Skeletal muscle satellite cell (primary cell): ENCODE measurements at regions not wholly inside any gene's neighbourhood (a gene's known extent, or its start where the extent isn't known, plus 50 kb on each side); places are given as distances from the start of the nearest gene placed in this dataset.
"Not testable (repeated sequence)": the region's sequence is repeated elsewhere in the genome, so short reads cannot be mapped to it uniquely, and the experiment has no call there.

Experiments used
- H3K27me3 ChIP-seq: 2 replicates; pipeline ENCODE4 v1.7.0; 2013; ENCODE audit warnings: low read length; ENCODE audit not compliant: control insufficient read depth, insufficient read depth
- H3K36me3 ChIP-seq: 2 replicates; pipeline ENCODE4 v1.7.0; 2013; ENCODE audit warnings: mild to moderate bottlenecking, control low read depth, low read length; ENCODE audit not compliant: insufficient read depth
- H3K4me1 ChIP-seq: 2 replicates; pipeline ENCODE4 v1.7.0; 2013; ENCODE audit warnings: low read length; ENCODE audit not compliant: control insufficient read depth, insufficient read depth
- H3K4me2 ChIP-seq: 2 replicates; pipeline ENCODE4 v1.7.0; 2013; ENCODE audit warnings: mild to moderate bottlenecking, low read length
- H3K4me3 ChIP-seq: 2 replicates; pipeline ENCODE4 v1.7.0; 2013; ENCODE audit warnings: low read length
- H3K9ac ChIP-seq: 2 replicates; pipeline ENCODE4 v1.7.0; 2013; ENCODE audit warnings: mild to moderate bottlenecking, low read depth, low read length, moderate library complexity
- H3K9me3 ChIP-seq: replicated peaks from 2 replicates; pipeline ENCODE4 v1.7.0; 2013; ENCODE audit warnings: mild to moderate bottlenecking, control low read depth, low read length

- H3K4me1 ChIP-seq, H3K9me3 ChIP-seq, H3K36me3 ChIP-seq, H3K27me3 ChIP-seq: not testable (repeated sequence)
- H3K4me3 ChIP-seq, result peak overlapping the region; percentile 98
- H3K9ac ChIP-seq, result peak overlapping the region; percentile 88
- peak overlapping the region; percentile 85 for H3K4me2 ChIP-seq
Observed at GRCh38 chr16:22436823-22437652, 62.6 kb upstream of the CDR2 start.

GRCh38 chr16:22436326-22436822, 62.0 kb upstream of the CDR2 start:
- H3K4me2 ChIP-seq, result peak overlapping the region; percentile 85
- H3K27me3 ChIP-seq, H3K4me1 ChIP-seq, H3K9me3 ChIP-seq, H3K36me3 ChIP-seq: not testable (repeated sequence)
- H3K9ac ChIP-seq, result peak overlapping the region; percentile 88
- H3K4me3 ChIP-seq, result peak overlapping the region; percentile 98

DNA sequence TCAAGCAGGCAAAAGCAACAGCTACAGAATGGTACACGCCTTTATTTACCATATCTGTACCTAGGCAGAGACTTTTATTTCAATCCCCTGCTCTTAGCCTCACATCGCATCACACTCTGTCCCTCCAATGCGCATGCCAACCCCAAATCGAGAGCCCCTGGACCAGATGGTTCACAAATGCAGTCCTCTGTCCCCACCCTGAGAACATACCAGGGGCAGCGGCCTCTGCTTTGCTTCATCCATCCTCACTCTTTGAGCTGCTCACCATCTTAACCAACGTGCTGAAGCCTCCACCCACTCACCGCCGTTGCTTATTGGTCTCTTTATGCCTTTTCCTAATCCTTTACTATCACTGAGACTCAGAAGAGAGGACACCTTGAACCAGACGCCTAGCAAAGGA, 56.9 kb upstream of the CDR2 start:
- not testable (repeated sequence) for H3K27me3 ChIP-seq, H3K4me1 ChIP-seq, H3K9ac ChIP-seq, H3K4me2 ChIP-seq, H3K4me3 ChIP-seq, H3K9me3 ChIP-seq
- peaks cover 11% of the 10 kb centered on the region for H3K36me3 ChIP-seq

- no peaks in the 10 kb centered on the region for H3K27me3 ChIP-seq
- H3K9me3 ChIP-seq, result no peaks in the 10 kb centered on the region
- H3K4me2 ChIP-seq, result no peak overlapping the region
- H3K9ac ChIP-seq, result no peak overlapping the region
- H3K36me3 ChIP-seq, result peaks cover 11% of the 10 kb centered on the region
- no peak overlapping the region for H3K4me3 ChIP-seq
- peaks cover 18% of the 10 kb centered on the region for H3K4me1 ChIP-seq
Observed at GRCh38 chr16:22428654-22429053, 54.2 kb upstream of the CDR2 start.

DNA sequence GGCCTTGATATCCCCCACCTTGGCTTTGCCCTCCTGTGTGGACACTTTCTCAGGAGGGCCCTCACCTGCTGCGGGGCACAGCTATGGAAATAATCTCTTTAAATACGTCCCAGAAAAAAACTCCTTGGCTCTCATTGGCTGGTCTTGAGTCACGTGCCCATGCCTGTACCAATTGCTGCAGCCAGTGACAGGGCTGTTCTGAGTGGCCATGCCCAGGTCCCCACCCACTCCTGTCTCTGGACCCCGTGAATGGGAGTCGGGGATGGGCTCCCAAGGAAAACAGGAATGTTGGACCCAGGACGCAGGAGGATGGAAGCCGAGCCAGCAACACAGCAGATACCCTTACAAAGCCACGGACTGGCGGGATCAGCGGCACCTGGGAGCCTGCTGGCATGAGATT, 53.1 kb upstream of the CDR2 start:
- H3K27me3 ChIP-seq, result no peaks in the 10 kb centered on the region
- no peak overlapping the region for H3K4me3 ChIP-seq
- H3K9ac ChIP-seq, result no peak overlapping the region
- H3K4me1 ChIP-seq, result peaks cover 18% of the 10 kb centered on the region
- no peak overlapping the region for H3K4me2 ChIP-seq
- H3K36me3 ChIP-seq, result peaks cover 11% of the 10 kb centered on the region
- H3K9me3 ChIP-seq, result no peaks in the 10 kb centered on the region

DNA sequence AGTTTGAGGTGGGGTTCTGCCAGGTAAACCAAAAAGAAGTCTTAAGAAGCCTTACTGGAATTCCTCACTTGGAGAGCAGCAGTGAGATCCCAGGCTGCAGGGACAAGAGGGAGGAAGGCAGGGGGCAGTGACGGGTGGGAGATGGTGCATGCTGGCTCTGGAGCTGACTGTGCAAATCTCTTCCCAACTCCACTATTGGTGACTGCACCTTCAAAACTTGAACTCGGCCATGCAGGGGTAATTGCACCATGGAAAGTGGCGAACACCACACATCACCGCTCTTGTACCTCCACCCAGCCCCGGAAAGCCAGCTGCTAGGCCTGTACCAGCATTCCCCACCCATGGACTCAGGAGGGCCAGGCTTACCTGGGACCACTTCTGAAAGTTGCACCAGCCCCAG, 51.4 kb upstream of the CDR2 start:
- Histone ChIP-seq H3K4me3 (no peak overlapping the region), H3K9me3 (no peaks in the 10 kb centered on the region), H3K27me3 (no peaks in the 10 kb centered on the region), H3K36me3 (peaks cover 11% of the 10 kb centered on the region), H3K4me1 (peaks cover 18% of the 10 kb centered on the region), H3K4me2 (no peak overlapping the region), H3K9ac (no peak overlapping the region)

DNA sequence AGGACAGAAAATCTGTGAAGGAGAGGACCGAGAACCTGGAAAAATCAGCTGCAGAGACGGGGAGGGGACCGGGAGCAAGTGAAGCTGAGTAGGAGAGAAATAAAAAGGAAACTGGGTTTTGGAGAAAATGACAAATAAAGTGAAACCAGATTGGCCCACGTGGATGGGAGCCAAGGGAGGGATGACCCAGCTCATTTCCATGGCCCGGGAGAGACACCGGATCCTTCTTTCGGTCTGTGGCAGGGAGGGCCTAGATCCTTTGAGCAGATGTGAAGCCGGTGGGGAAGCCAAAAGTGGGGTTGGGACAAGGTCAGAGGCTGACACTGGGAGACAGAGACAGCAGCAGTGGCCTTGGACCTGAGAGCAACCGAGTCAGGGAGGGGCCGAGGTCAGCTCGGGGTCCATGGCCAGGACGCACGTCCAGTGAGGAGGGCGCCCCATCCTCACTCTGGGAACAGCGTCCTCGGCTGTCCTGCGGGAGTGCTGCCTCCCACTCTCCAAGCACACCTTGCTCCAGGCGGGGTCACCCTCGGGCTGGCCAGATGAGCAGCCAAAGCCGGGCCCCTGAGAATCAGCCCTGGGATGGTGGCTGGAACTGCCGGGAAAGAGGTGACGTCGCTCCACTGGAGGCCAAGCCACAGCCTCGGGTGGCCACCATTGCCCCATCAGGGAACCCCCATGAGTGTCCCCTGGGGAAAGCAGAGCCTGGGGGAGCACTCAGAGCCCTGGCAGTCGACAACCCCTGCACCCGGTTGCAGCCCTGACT, 50.8 kb upstream of the CDR2 start:
- Histone ChIP-seq H3K4me3 (peak overlapping the region; percentile 64), H3K9ac (peak overlapping the region; percentile 75), H3K36me3 (peaks cover 11% of the 10 kb centered on the region), H3K27me3 (no peaks in the 10 kb centered on the region), H3K4me1 (peaks cover 18% of the 10 kb centered on the region), H3K9me3 (no peaks in the 10 kb centered on the region), H3K4me2 (peak overlapping the region; percentile 77)

DNA sequence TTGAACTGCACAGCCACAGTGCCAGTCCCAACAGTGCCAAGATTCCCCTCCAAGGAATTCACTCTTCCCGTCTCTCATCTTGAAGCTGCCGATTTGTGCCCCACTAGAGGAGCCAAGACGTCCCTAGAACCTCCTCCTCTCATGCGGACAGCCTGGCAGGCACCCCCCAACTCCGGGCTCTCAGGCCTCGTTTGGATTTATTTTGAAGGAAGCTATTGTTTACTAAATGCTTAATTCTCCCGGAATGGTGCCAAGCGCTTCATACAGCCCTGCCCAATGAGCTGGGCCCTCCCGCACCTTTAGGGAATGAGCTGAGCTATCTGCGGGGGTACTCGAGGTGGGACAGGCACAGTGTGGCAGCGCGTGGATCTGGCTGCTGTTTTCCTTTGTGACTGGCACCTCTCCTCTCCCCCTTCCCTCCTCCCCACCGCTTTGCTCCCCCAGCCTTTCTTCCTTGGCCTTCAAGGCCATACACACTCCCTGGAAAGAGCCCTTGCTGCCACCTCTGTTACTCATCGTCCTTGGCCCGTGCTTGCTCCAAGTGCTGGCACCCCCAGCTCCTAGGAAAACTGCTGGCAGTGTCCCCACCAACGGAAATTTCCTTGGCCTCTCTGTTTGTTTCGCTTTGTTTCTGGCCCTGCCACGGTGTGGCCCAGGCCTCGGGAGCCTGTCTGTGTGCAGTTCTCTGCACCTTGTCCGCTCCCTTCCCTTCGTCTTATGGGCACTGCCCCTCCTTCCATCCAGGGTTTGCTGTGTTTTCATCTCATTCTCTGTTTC, 49.9 kb upstream of the CDR2 start:
- Histone ChIP-seq H3K27me3 (no peaks in the 10 kb centered on the region), H3K36me3 (peaks cover 14% of the 10 kb centered on the region), H3K4me2 (peak overlapping the region; percentile 77), H3K4me1 (peaks cover 18% of the 10 kb centered on the region), H3K4me3 (peak overlapping the region; percentile 64), H3K9me3 (no peaks in the 10 kb centered on the region), H3K9ac (peak overlapping the region; percentile 75)
